Hepatocyte (in vitro differentiated cells): ENCODE measurements at regions not wholly inside any gene's neighbourhood (a gene's known extent, or its start where the extent isn't known, plus 50 kb on each side); places are given as distances from the start of the nearest gene placed in this dataset.

Source experiments
- DNase-seq: peaks from one replicate; pipeline ENCODE4 v3.0.0-alpha.2; 2016; ENCODE audit warnings: low spot score
- H2AFZ ChIP-seq: fragments of 200-600 bp; sonication (generic); 2 replicates; pipeline ENCODE4 v1.6.0; 2016; ENCODE audit warnings: antibody characterized with exemption, mild to moderate bottlenecking
- H3K27ac ChIP-seq: fragments of 200-600 bp; sonication (generic); 2 replicates; pipeline ENCODE4 v1.5.1; 2016; ENCODE audit warnings: mild to moderate bottlenecking
- H3K27me3 ChIP-seq: fragments of 200-600 bp; sonication (generic); 2 replicates; pipeline ENCODE4 v1.6.1; 2016
- H3K36me3 ChIP-seq: fragments of 200-600 bp; sonication (generic); replicated peaks from 2 replicates; pipeline ENCODE4 v1.5.1; 2016; ENCODE audit warnings: low read depth; ENCODE audit not compliant: insufficient read depth
- H3K4me1 ChIP-seq: fragments of 200-600 bp; sonication (generic); 2 replicates; pipeline ENCODE4 v1.5.1; 2016; ENCODE audit warnings: mild to moderate bottlenecking, moderate library complexity; ENCODE audit not compliant: insufficient read depth
- H3K4me2 ChIP-seq: fragments of 200-600 bp; sonication (generic); 2 replicates; pipeline ENCODE4 v1.6.0; 2016
- H3K4me3 ChIP-seq: fragments of 200-600 bp; sonication (generic); 2 replicates; pipeline ENCODE4 v1.5.1; 2016; ENCODE audit warnings: mild to moderate bottlenecking
- H3K79me2 ChIP-seq: fragments of 200-600 bp; sonication (generic); 2 replicates; pipeline ENCODE4 v1.6.0; 2017; ENCODE audit warnings: mild to moderate bottlenecking
- H3K9me2 ChIP-seq: fragments of 200-600 bp; sonication (generic); replicated peaks from 2 replicates; pipeline ENCODE4 v1.6.0; 2017; ENCODE audit warnings: mild to moderate bottlenecking; ENCODE audit not compliant: insufficient read depth
- H3K9me3 ChIP-seq: fragments of 200-600 bp; sonication (generic); 2 replicates; pipeline ENCODE4 v1.5.1; 2016; ENCODE audit warnings: low read depth, mild to moderate bottlenecking
- H4K20me1 ChIP-seq: fragments of 200-600 bp; sonication (generic); 2 replicates; pipeline ENCODE4 v1.6.0; 2016; ENCODE audit warnings: mild to moderate bottlenecking; ENCODE audit not compliant: insufficient read depth, poor library complexity, severe bottlenecking
- CTCF ChIP-seq: fragments of 200-600 bp; sonication (generic); IDR thresholded peaks from 2 replicates; pipeline ENCODE4 v1.5.1; 2016; ENCODE audit warnings: antibody characterized with exemption, mild to moderate bottlenecking; ENCODE audit not compliant: poor library complexity
- EZH2 ChIP-seq: fragments of 200-600 bp; sonication (generic); IDR thresholded peaks from 2 replicates; pipeline ENCODE4 v1.6.1; 2016; ENCODE audit warnings: antibody characterized with exemption, mild to moderate bottlenecking, borderline replicate concordance
- EZH2phosphoT487 ChIP-seq: fragments of 200-600 bp; sonication (generic); IDR thresholded peaks from one replicate; pipeline ENCODE4 v1.6.1; 2018; ENCODE audit warnings: antibody characterized with exemption, mild to moderate bottlenecking, low read depth, moderate library complexity; ENCODE audit not compliant: unreplicated experiment, severe bottlenecking
- WGBS: methylation state at CpG from one replicate; pipeline ENCODE4 v1.1.6; 2016; ENCODE audit warnings: low lambda C conversion rate; ENCODE audit errors: missing lambda C conversion rate; 5-methylcytosine and 5-hydroxymethylcytosine counted together

- no peaks in the 10 kb centered on the region for H3K9me2 ChIP-seq
- H3K4me2 ChIP-seq, result no peak overlapping the region
- no peaks in the 10 kb centered on the region for H3K36me3 ChIP-seq
- H4K20me1 ChIP-seq, result no peaks in the 10 kb centered on the region
- 93% methylated on average over 6 of the region's 6 CpGs for WGBS
- no peak overlapping the region for H3K4me3 ChIP-seq
- no peak for TF ChIP-seq CTCF
- no peak for TF ChIP-seq EZH2
- no peak overlapping the region for H3K27ac ChIP-seq
- no peaks in the 10 kb centered on the region for H3K4me1 ChIP-seq
- no peaks in the 10 kb centered on the region for H3K79me2 ChIP-seq
- no peak for DNase-seq
- no peak overlapping the region for H2AFZ ChIP-seq
- H3K27me3 ChIP-seq, result no peaks in the 10 kb centered on the region
- H3K9me3 ChIP-seq, result no peaks in the 10 kb centered on the region
Observed at GRCh38 chr2:23112517-23112916, 272.5 kb upstream of the KLHL29 start.

GRCh38 chr2:23114299-23114698, 270.7 kb upstream of the KLHL29 start:
- Histone ChIP-seq H3K4me1 (no peaks in the 10 kb centered on the region), H3K27ac (no peak overlapping the region), H3K36me3 (no peaks in the 10 kb centered on the region), H3K4me3 (no peak overlapping the region), H3K79me2 (no peaks in the 10 kb centered on the region), H3K27me3 (no peaks in the 10 kb centered on the region), H3K4me2 (no peak overlapping the region), H3K9me3 (no peaks in the 10 kb centered on the region), H3K9me2 (no peaks in the 10 kb centered on the region), H4K20me1 (no peaks in the 10 kb centered on the region), H2AFZ (no peak overlapping the region)
- TF ChIP-seq EZH2phosphoT487 (no peak), EZH2 (no peak), CTCF (no peak)
- WGBS, result 78% methylated on average over 1 of the region's 1 CpG
- DNase-seq, result no peak

- DNase-seq, result no peak
- no peak overlapping the region for H2AFZ ChIP-seq
- WGBS, result 96% methylated on average over 9 of the region's 9 CpGs
- no peaks in the 10 kb centered on the region for H4K20me1 ChIP-seq
- H3K4me3 ChIP-seq, result no peak overlapping the region
- no peaks in the 10 kb centered on the region for H3K79me2 ChIP-seq
- no peaks in the 10 kb centered on the region for H3K36me3 ChIP-seq
- no peaks in the 10 kb centered on the region for H3K9me2 ChIP-seq
- no peak overlapping the region for H3K27ac ChIP-seq
- H3K4me2 ChIP-seq, result no peak overlapping the region
- no peaks in the 10 kb centered on the region for H3K27me3 ChIP-seq
- H3K9me3 ChIP-seq, result no peaks in the 10 kb centered on the region
- TF ChIP-seq EZH2 (no peak), CTCF (no peak), EZH2phosphoT487 (no peak)
- H3K4me1 ChIP-seq, result peaks cover 12% of the 10 kb centered on the region
Observed at GRCh38 chr2:23118313-23118712, 266.7 kb upstream of the KLHL29 start.

- TF ChIP-seq EZH2phosphoT487 (no peak), CTCF (no peak), EZH2 (no peak)
- 89% methylated on average over 11 of the region's 11 CpGs for WGBS
- H3K79me2 ChIP-seq, result no peaks in the 10 kb centered on the region
- H3K9me2 ChIP-seq, result no peaks in the 10 kb centered on the region
- no peak for DNase-seq
- H3K36me3 ChIP-seq, result no peaks in the 10 kb centered on the region
- H3K4me3 ChIP-seq, result no peak overlapping the region
- no peak overlapping the region for H2AFZ ChIP-seq
- H3K9me3 ChIP-seq, result no peaks in the 10 kb centered on the region
- H4K20me1 ChIP-seq, result no peaks in the 10 kb centered on the region
- H3K4me1 ChIP-seq, result peaks cover 15% of the 10 kb centered on the region
- no peak overlapping the region for H3K4me2 ChIP-seq
- no peak overlapping the region for H3K27ac ChIP-seq
- H3K27me3 ChIP-seq, result no peaks in the 10 kb centered on the region
Observed at GRCh38 chr2:23118894-23119293, 266.1 kb upstream of the KLHL29 start.
